ENCODE measurements at regions not wholly inside any gene's neighbourhood (a gene's known extent, or its start where the extent isn't known, plus 50 kb on each side); places are given as distances from the start of the nearest gene placed in this dataset.

- in situ Hi-C loops (cut with HindIII; ENCODE audit: low pct_ligation_motif_present, low sequenced_read_pairs), result no loop called here
- Histone ChIP-seq H3K4me3 (ENCODE audit: low read depth, low read length) (no peak overlapping the region), H3K27ac (no peak overlapping the region), H3K36me3 (replicated peaks) (no peaks in the 10 kb centered on the region), H3K27me3 (replicated peaks) (no peaks in the 10 kb centered on the region)
- TF ChIP-seq CTCF (IDR thresholded peaks at IDR 0.05; ENCODE audit: low read depth, low read length, missing control alignments), result no peak
- no peak for DNase-seq
These were observed 371.6 kb downstream of the RPRM start for GRCh38 chr2:153106802-153107477.

GRCh38 chr2:153105829-153106578, 372.6 kb downstream of the RPRM start:
- Histone ChIP-seq H3K36me3 (replicated peaks) (no peaks in the 10 kb centered on the region), H3K4me3 (ENCODE audit: low read depth, low read length) (no peak overlapping the region), H3K27ac (no peak overlapping the region), H3K27me3 (replicated peaks) (no peaks in the 10 kb centered on the region)
- no peak for DNase-seq
- TF ChIP-seq CTCF (IDR thresholded peaks at IDR 0.05; ENCODE audit: low read depth, low read length, missing control alignments), result no peak
- in situ Hi-C loops (cut with HindIII; ENCODE audit: low pct_ligation_motif_present, low sequenced_read_pairs), result no loop called here

DNA sequence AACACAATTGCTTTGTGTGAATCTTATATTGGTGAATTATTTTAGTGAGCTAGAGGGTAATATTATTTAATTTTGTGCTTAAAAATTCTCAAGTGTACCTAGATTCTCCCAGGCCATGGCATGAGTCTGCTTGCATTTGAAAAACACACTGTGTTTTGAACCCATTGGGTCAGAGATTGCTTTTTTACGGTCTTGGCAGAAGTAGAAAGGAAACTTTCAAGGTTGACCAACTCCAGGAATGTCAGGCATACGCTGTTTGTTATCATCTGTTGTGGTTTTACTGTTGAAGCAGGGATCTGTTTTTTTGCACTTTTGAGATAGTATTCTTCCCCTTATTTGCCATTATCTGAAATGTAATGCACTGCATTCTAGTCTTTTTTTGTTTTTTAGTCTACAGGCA, 377.4 kb downstream of the RPRM start:
- no peak for DNase-seq
- Histone ChIP-seq H3K27ac (no peak overlapping the region), H3K4me3 (ENCODE audit: low read depth, low read length) (no peak overlapping the region), H3K36me3 (replicated peaks) (no peaks in the 10 kb centered on the region), H3K27me3 (replicated peaks) (no peaks in the 10 kb centered on the region)
- no peak for TF ChIP-seq CTCF (IDR thresholded peaks at IDR 0.05; ENCODE audit: low read depth, low read length, missing control alignments)
- in situ Hi-C loops (cut with HindIII; ENCODE audit: low pct_ligation_motif_present, low sequenced_read_pairs), result no loop called here

DNA sequence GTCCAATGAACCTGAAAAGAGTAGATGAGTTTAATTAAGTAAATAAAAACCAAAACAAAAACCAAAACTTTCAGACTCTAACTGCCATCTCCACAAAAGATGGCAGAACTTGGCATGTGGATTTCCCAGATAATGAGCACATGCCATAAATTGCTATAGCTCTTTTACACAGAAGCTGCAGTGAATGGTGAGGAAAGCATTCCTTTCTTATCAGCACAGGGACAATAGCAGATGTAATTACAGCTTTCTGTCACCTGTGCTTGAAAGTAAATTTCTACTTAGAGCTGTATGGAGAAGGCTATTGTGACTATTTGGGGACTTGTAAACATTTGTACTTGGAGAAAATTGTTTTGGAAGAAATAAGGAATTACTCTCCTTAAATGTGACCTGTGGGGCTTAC, 378.4 kb downstream of the RPRM start:
- Histone ChIP-seq H3K27ac (no peak overlapping the region), H3K36me3 (replicated peaks) (no peaks in the 10 kb centered on the region), H3K27me3 (replicated peaks) (no peaks in the 10 kb centered on the region), H3K4me3 (ENCODE audit: low read depth, low read length) (no peak overlapping the region)
- in situ Hi-C loops (cut with HindIII; ENCODE audit: low pct_ligation_motif_present, low sequenced_read_pairs), result no loop called here
- no peak for DNase-seq
- no peak for TF ChIP-seq CTCF (IDR thresholded peaks at IDR 0.05; ENCODE audit: low read depth, low read length, missing control alignments)

GRCh38 chr2:153098073-153098472, 379.7 kb downstream of the ARL6IP6 start:
- no peak for DNase-seq
- in situ Hi-C loops (cut with HindIII; ENCODE audit: low pct_ligation_motif_present, low sequenced_read_pairs), result no loop called here

More at GRCh38 chr2:153098073-153098472, 379.7 kb downstream of the ARL6IP6 start:
- no peak overlapping the region for H3K4me3 ChIP-seq (ENCODE audit: low read depth, low read length)
- no peaks in the 10 kb centered on the region for H3K27me3 ChIP-seq (replicated peaks)
- no peak for TF ChIP-seq CTCF (IDR thresholded peaks at IDR 0.05; ENCODE audit: low read depth, low read length, missing control alignments)
- H3K36me3 ChIP-seq (replicated peaks), result no peaks in the 10 kb centered on the region
- H3K27ac ChIP-seq, result no peak overlapping the region

All from brain microvascular endothelial cell (primary cell).